WTC11 (cell line): ENCODE measurements at regions not wholly inside any gene's neighbourhood (a gene's known extent, or its start where the extent isn't known, plus 50 kb on each side); places are given as distances from the start of the nearest gene placed in this dataset.

ENCODE experiments used
- ATAC-seq: fragments of 200-7000 bp; cut with Tn5 transposase; 2 replicates; pipeline ENCODE4 v1.10.0; 2021; ENCODE audit warnings: mild to moderate bottlenecking, moderate library complexity
- CTCF ChIA-PET: fragments of 300-600 bp; sonication (Branson Sonifier 250); formaldehyde crosslinking; loops from one replicate; lab custom pipeline; 2021; ENCODE audit warnings: antibody characterized with exemption; lab: Charles Lee
- POLR2A ChIA-PET: fragments of 350-600 bp; sonication (Branson Sonifier 250); formaldehyde crosslinking; loops from one replicate; lab custom pipeline; 2021; ENCODE audit warnings: antibody characterized with exemption; lab: Charles Lee
- DNase-seq: peaks from one replicate; pipeline ENCODE4 v3.0.0; 2021; ENCODE audit warnings: low spot score
- H3K27ac Mint-ChIP-seq: 2 replicates; pipeline ENCODE4 v1.8.0; 2021; ENCODE audit warnings: mixed read lengths
- H3K27me3 Mint-ChIP-seq: 2 replicates; pipeline ENCODE4 v1.8.0; 2021; ENCODE audit warnings: low read depth, mild to moderate bottlenecking, moderate library complexity, mixed read lengths
- H3K36me3 Mint-ChIP-seq: 2 replicates; pipeline ENCODE4 v1.8.0; 2021; ENCODE audit warnings: mixed read lengths
- H3K4me1 Mint-ChIP-seq: 2 replicates; pipeline ENCODE4 v1.8.0; 2022; ENCODE audit warnings: mixed read lengths
- H3K4me3 Mint-ChIP-seq: 2 replicates; pipeline ENCODE4 v1.8.0; 2021; ENCODE audit warnings: mild to moderate bottlenecking, moderate library complexity, mixed read lengths
- H3K9me3 Mint-ChIP-seq: 2 replicates; pipeline ENCODE4 v1.8.0; 2021; ENCODE audit warnings: mixed read lengths
- FOXJ3 ChIP-seq: sonication (generic); formaldehyde crosslinking; IDR thresholded peaks from 2 replicates; pipeline ENCODE4 v1.9.0; 2021; ENCODE audit warnings: missing genetic modification reagents, mild to moderate bottlenecking, borderline replicate concordance
- GRHL2 ChIP-seq: fragments of 250-450 bp; sonication (Bioruptor Pico); IDR thresholded peaks from 2 replicates; pipeline ENCODE4 v1.8.0; 2022; ENCODE audit warnings: mild to moderate bottlenecking, moderate library complexity; ENCODE audit not compliant: insufficient replicate concordance, severe bottlenecking
- IRF2 ChIP-seq: sonication (generic); formaldehyde crosslinking; IDR thresholded peaks from 2 replicates; pipeline ENCODE4 v1.8.0; 2022; ENCODE audit warnings: low read depth, missing genetic modification reagents, borderline replicate concordance
- NFYB ChIP-seq: sonication (generic); formaldehyde crosslinking; conservative IDR thresholded peaks from 2 replicates; pipeline ENCODE4 v1.8.0; 2022; ENCODE audit warnings: low read depth, missing genetic modification reagents
- TEAD1 ChIP-seq: sonication (generic); formaldehyde crosslinking; IDR thresholded peaks from 2 replicates; pipeline ENCODE4 v1.8.0; 2022; ENCODE audit warnings: mild to moderate bottlenecking, missing genetic modification reagents
- TEAD4 ChIP-seq: sonication (generic); formaldehyde crosslinking; IDR thresholded peaks from 2 replicates; pipeline ENCODE4 v1.8.0; 2022; ENCODE audit warnings: mild to moderate bottlenecking, missing genetic modification reagents
- ZBTB43 ChIP-seq: sonication (generic); formaldehyde crosslinking; IDR thresholded peaks from 2 replicates; pipeline ENCODE4 v1.8.1; 2023; ENCODE audit warnings: mild to moderate bottlenecking, missing genetic modification reagents
- ZMAT4 ChIP-seq: fragments of 250-450 bp; sonication (Bioruptor Pico); IDR thresholded peaks from 2 replicates; pipeline ENCODE4 v1.9.0; 2021; ENCODE audit warnings: mild to moderate bottlenecking
- ZNF263 ChIP-seq: sonication (generic); formaldehyde crosslinking; IDR thresholded peaks from 2 replicates; pipeline ENCODE4 v1.8.1; 2022; ENCODE audit warnings: low read depth, mild to moderate bottlenecking, moderate library complexity, missing genetic modification reagents
- ZNF416 ChIP-seq: fragments of 250-450 bp; sonication (Bioruptor Pico); IDR thresholded peaks from 2 replicates; pipeline ENCODE4 v1.9.0; 2021; ENCODE audit warnings: mild to moderate bottlenecking, inconsistent platforms
- TF ChIP-seq, protein P1 (sequence below): sonication (generic); formaldehyde crosslinking; IDR thresholded peaks from 2 replicates; pipeline ENCODE4 v1.8.0; 2022; ENCODE audit warnings: mild to moderate bottlenecking, missing genetic modification reagents
- TF ChIP-seq, protein P2 (sequence below): fragments of 250-450 bp; sonication (Bioruptor Pico); IDR thresholded peaks from 2 replicates; pipeline ENCODE4 v2.1.2; 2022; ENCODE audit warnings: mild to moderate bottlenecking, moderate library complexity
- TF ChIP-seq, protein P3 (sequence below): sonication (generic); formaldehyde crosslinking; conservative IDR thresholded peaks from 2 replicates; pipeline ENCODE4 v1.8.1; 2023; ENCODE audit warnings: mild to moderate bottlenecking, low read depth, missing genetic modification reagents, moderate library complexity
- TF ChIP-seq, protein P4 (sequence below): fragments of 250-450 bp; sonication (Bioruptor Pico); IDR thresholded peaks from 2 replicates; pipeline ENCODE4 v1.9.0; 2021; ENCODE audit warnings: mild to moderate bottlenecking

- TF ChIP-seq GRHL2 (no peak), ZNF263 (CRISPR knock-in tag) (no peak), TEAD4 (CRISPR knock-in tag) (no peak), ZNF416 (CRISPR knock-in tag) (no peak), ZMAT4 (CRISPR knock-in tag) (no peak)
- TF ChIP-seq, protein P1, sequence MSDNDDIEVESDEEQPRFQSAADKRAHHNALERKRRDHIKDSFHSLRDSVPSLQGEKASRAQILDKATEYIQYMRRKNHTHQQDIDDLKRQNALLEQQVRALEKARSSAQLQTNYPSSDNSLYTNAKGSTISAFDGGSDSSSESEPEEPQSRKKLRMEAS (CRISPR knock-in tag) = no peak
- TF ChIP-seq, protein P2, sequence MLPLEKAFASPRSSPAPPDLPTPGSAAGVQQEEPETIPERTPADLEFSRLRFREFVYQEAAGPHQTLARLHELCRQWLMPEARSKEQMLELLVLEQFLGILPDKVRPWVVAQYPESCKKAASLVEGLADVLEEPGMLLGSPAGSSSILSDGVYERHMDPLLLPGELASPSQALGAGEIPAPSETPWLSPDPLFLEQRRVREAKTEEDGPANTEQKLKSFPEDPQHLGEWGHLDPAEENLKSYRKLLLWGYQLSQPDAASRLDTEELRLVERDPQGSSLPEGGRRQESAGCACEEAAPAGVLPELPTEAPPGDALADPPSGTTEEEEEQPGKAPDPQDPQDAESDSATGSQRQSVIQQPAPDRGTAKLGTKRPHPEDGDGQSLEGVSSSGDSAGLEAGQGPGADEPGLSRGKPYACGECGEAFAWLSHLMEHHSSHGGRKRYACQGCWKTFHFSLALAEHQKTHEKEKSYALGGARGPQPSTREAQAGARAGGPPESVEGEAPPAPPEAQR = no peak
- TF ChIP-seq, all 79 proteins: peak for 0
These were observed 99.1 kb upstream of the MC2R start (continued) for GRCh38 chr18:14014456-14014855.

GRCh38 chr18:14000884-14001283, 85.5 kb upstream of the MC2R start:
- H3K4me1 Mint-ChIP-seq = no peaks in the 10 kb centered on the region
- H3K27me3 Mint-ChIP-seq = no peaks in the 10 kb centered on the region; the same call in 1 of the 2 replicates
- CTCF ChIA-PET = no interaction called here
- H3K9me3 Mint-ChIP-seq = peaks cover 24% of the 10 kb centered on the region
- DNase-seq = no peak
- H3K27ac Mint-ChIP-seq = no peak overlapping the region
- H3K36me3 Mint-ChIP-seq = no peaks in the 10 kb centered on the region; the same call in 1 of the 2 replicates
- no peak for ATAC-seq
- H3K4me3 Mint-ChIP-seq = no peak overlapping the region
- TF ChIP-seq, protein P3, sequence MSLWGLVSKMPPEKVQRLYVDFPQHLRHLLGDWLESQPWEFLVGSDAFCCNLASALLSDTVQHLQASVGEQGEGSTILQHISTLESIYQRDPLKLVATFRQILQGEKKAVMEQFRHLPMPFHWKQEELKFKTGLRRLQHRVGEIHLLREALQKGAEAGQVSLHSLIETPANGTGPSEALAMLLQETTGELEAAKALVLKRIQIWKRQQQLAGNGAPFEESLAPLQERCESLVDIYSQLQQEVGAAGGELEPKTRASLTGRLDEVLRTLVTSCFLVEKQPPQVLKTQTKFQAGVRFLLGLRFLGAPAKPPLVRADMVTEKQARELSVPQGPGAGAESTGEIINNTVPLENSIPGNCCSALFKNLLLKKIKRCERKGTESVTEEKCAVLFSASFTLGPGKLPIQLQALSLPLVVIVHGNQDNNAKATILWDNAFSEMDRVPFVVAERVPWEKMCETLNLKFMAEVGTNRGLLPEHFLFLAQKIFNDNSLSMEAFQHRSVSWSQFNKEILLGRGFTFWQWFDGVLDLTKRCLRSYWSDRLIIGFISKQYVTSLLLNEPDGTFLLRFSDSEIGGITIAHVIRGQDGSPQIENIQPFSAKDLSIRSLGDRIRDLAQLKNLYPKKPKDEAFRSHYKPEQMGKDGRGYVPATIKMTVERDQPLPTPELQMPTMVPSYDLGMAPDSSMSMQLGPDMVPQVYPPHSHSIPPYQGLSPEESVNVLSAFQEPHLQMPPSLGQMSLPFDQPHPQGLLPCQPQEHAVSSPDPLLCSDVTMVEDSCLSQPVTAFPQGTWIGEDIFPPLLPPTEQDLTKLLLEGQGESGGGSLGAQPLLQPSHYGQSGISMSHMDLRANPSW (CRISPR knock-in tag) = no peak
- no peak for TF ChIP-seq ZBTB43 (CRISPR knock-in tag)
- no peak for TF ChIP-seq TEAD4 (CRISPR knock-in tag)
- TF ChIP-seq NFYB (CRISPR knock-in tag) = no peak
- TF ChIP-seq, protein P4, sequence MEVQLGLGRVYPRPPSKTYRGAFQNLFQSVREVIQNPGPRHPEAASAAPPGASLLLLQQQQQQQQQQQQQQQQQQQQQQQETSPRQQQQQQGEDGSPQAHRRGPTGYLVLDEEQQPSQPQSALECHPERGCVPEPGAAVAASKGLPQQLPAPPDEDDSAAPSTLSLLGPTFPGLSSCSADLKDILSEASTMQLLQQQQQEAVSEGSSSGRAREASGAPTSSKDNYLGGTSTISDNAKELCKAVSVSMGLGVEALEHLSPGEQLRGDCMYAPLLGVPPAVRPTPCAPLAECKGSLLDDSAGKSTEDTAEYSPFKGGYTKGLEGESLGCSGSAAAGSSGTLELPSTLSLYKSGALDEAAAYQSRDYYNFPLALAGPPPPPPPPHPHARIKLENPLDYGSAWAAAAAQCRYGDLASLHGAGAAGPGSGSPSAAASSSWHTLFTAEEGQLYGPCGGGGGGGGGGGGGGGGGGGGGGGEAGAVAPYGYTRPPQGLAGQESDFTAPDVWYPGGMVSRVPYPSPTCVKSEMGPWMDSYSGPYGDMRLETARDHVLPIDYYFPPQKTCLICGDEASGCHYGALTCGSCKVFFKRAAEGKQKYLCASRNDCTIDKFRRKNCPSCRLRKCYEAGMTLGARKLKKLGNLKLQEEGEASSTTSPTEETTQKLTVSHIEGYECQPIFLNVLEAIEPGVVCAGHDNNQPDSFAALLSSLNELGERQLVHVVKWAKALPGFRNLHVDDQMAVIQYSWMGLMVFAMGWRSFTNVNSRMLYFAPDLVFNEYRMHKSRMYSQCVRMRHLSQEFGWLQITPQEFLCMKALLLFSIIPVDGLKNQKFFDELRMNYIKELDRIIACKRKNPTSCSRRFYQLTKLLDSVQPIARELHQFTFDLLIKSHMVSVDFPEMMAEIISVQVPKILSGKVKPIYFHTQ (CRISPR knock-in tag) = no peak
- TF ChIP-seq IRF2 (CRISPR knock-in tag) = no peak
- no peak for TF ChIP-seq FOXJ3 (CRISPR knock-in tag)
- POLR2A ChIA-PET = no interaction called here

- Mint-ChIP-seq H3K4me1 (no peaks in the 10 kb centered on the region), H3K4me3 (no peak overlapping the region), H3K9me3 (peaks cover 18% of the 10 kb centered on the region), H3K27ac (no peak overlapping the region), H3K27me3 (no peaks in the 10 kb centered on the region; the same call in 1 of the 2 replicates), H3K36me3 (no peaks in the 10 kb centered on the region; the same call in 1 of the 2 replicates)
- ChIA-PET POLR2A (no interaction called here), CTCF (no interaction called here)
- ATAC-seq (no peak), DNase-seq (no peak)
- TF ChIP-seq, protein P4 (CRISPR knock-in tag) = no peak
- TF ChIP-seq TEAD1 (CRISPR knock-in tag) = no peak
These were observed 83.9 kb upstream of the MC2R start for GRCh38 chr18:13999231-13999630.
